ENCODE measurements at regions not wholly inside any gene's neighbourhood (a gene's known extent, or its start where the extent isn't known, plus 50 kb on each side); places are given as distances from the start of the nearest gene placed in this dataset.

- no peak for DNase-seq (ENCODE audit: extremely low read depth, insufficient read length)
- TF ChIP-seq CTCF (IDR thresholded peaks at IDR 0.05; ENCODE audit: insufficient read depth, low read length, poor library complexity, severe bottlenecking) = no peak
- Histone ChIP-seq H3K36me3 (ENCODE audit: control insufficient read depth, insufficient read depth, low read length) (no peaks in the 10 kb centered on the region), H3K27me3 (replicated peaks; ENCODE audit: control insufficient read depth, insufficient read depth, low read length) (no peaks in the 10 kb centered on the region; the same call in 1 of the 2 replicates), H3K4me3 (replicated peaks; ENCODE audit: low read depth, low read length) (no peak overlapping the region)
These were observed 67.6 kb downstream of the CLDN34 start for GRCh38 chrX:10034740-10035260.

GRCh38 chrX:10038585-10038984 is 71.4 kb downstream of the CLDN34 start:
- Histone ChIP-seq H3K27me3 (replicated peaks; ENCODE audit: control insufficient read depth, insufficient read depth, low read length) (no peaks in the 10 kb centered on the region; the same call in 1 of the 2 replicates), H3K36me3 (ENCODE audit: control insufficient read depth, insufficient read depth, low read length) (no peaks in the 10 kb centered on the region), H3K4me3 (replicated peaks; ENCODE audit: low read depth, low read length) (no peak overlapping the region)
- no peak for DNase-seq (ENCODE audit: extremely low read depth, insufficient read length)
- no peak for TF ChIP-seq CTCF (IDR thresholded peaks at IDR 0.05; ENCODE audit: insufficient read depth, low read length, poor library complexity, severe bottlenecking)

- H3K4me3 ChIP-seq (replicated peaks; ENCODE audit: low read depth, low read length) = no peak overlapping the region
- TF ChIP-seq CTCF (IDR thresholded peaks at IDR 0.05; ENCODE audit: insufficient read depth, low read length, poor library complexity, severe bottlenecking) = no peak
- no peaks in the 10 kb centered on the region; the same call in 1 of the 2 replicates for H3K27me3 ChIP-seq (replicated peaks; ENCODE audit: control insufficient read depth, insufficient read depth, low read length)
- DNase-seq (ENCODE audit: extremely low read depth, insufficient read length) = no peak
- no peaks in the 10 kb centered on the region for H3K36me3 ChIP-seq (ENCODE audit: control insufficient read depth, insufficient read depth, low read length)
These were observed 72.9 kb downstream of the CLDN34 start for GRCh38 chrX:10039821-10040793.

GRCh38 chrX:10040961-10041360 is 73.8 kb downstream of the CLDN34 start:
- H3K4me3 ChIP-seq (replicated peaks; ENCODE audit: low read depth, low read length) = no peak overlapping the region
- no peak for DNase-seq (ENCODE audit: extremely low read depth, insufficient read length)
- no peaks in the 10 kb centered on the region for H3K36me3 ChIP-seq (ENCODE audit: control insufficient read depth, insufficient read depth, low read length)
- TF ChIP-seq CTCF (IDR thresholded peaks at IDR 0.05; ENCODE audit: insufficient read depth, low read length, poor library complexity, severe bottlenecking) = no peak
- H3K27me3 ChIP-seq (replicated peaks; ENCODE audit: control insufficient read depth, insufficient read depth, low read length) = no peaks in the 10 kb centered on the region; the same call in 1 of the 2 replicates

GRCh38 chrX:10041383-10041782 is 74.2 kb downstream of the CLDN34 start:
- no peak for TF ChIP-seq CTCF (IDR thresholded peaks at IDR 0.05; ENCODE audit: insufficient read depth, low read length, poor library complexity, severe bottlenecking)
- no peaks in the 10 kb centered on the region for H3K36me3 ChIP-seq (ENCODE audit: control insufficient read depth, insufficient read depth, low read length)
- no peaks in the 10 kb centered on the region; the same call in 1 of the 2 replicates for H3K27me3 ChIP-seq (replicated peaks; ENCODE audit: control insufficient read depth, insufficient read depth, low read length)
- no peak overlapping the region for H3K4me3 ChIP-seq (replicated peaks; ENCODE audit: low read depth, low read length)
- DNase-seq (ENCODE audit: extremely low read depth, insufficient read length) = no peak
